ENCODE measurements at regions not wholly inside any gene's neighbourhood (a gene's known extent, or its start where the extent isn't known, plus 50 kb on each side); places are given as distances from the start of the nearest gene placed in this dataset.
"Not testable (repeated sequence)": the region's sequence is repeated elsewhere in the genome, so short reads cannot be mapped to it uniquely, and the experiment has no call there.

DNA sequence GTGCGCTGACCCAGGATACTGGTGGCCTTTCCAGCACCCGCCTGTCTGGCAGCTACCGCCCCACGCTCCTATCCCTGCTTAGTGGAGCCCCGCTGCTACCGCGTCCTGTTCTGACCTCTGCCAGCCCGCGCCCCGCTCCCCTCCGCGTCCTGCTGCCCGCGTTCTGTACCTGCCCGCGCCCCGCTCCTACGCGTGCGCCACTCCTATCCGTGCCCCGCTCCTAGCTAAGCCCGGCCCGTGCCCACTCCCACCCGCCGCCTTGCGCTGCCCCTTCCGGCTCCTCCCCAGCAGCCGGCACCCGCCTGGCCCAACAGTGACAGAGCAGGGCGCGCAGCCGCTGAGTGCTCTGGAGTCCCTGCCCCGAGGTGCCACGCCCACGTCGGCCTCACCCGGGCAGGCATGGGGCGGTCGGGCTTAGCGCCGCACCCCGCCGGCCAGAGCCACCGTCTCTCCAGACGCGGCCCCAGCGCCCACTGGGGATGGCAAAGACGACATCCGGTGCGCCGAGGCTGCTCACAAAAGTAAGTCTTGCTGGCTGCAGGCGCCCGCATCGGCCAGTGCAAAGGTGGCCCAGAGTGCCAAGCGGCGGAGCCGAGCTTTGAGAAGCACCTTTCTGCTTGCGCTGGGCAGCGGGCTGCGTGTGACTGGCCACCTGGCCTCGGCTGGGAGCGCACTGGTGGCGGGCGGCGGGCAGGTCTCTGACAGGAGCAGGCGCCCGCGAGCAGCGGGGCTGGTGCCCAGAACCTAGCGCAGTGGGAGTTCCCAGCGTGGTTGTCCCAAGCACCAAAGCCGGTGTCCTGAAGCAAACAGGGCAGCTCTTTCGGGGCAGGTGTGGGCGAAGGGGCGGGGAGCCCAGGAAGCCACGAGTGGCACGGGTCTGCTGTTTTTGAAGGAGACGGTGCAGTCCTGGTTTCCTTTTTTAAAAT is 56.5 kb downstream of the PROP1 start:
- TF ChIP-seq POLR2A (IDR thresholded peaks at IDR 0.05), result not testable (repeated sequence)
- TF ChIP-seq, protein P1, sequence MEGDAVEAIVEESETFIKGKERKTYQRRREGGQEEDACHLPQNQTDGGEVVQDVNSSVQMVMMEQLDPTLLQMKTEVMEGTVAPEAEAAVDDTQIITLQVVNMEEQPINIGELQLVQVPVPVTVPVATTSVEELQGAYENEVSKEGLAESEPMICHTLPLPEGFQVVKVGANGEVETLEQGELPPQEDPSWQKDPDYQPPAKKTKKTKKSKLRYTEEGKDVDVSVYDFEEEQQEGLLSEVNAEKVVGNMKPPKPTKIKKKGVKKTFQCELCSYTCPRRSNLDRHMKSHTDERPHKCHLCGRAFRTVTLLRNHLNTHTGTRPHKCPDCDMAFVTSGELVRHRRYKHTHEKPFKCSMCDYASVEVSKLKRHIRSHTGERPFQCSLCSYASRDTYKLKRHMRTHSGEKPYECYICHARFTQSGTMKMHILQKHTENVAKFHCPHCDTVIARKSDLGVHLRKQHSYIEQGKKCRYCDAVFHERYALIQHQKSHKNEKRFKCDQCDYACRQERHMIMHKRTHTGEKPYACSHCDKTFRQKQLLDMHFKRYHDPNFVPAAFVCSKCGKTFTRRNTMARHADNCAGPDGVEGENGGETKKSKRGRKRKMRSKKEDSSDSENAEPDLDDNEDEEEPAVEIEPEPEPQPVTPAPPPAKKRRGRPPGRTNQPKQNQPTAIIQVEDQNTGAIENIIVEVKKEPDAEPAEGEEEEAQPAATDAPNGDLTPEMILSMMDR (IDR thresholded peaks at IDR 0.05), result not testable (repeated sequence)

Measured in esophagus squamous epithelium (tissue), 4 donors.